Fibroblast of lung (primary cell): ENCODE measurements at regions not wholly inside any gene's neighbourhood (a gene's known extent, or its start where the extent isn't known, plus 50 kb on each side); places are given as distances from the start of the nearest gene placed in this dataset.

Experiments used
- DNase-seq, 2 donors: peaks; one replicate each; pipeline versions ENCODE4 v3.0.0 to v3.0.0-alpha.2; 2010; ENCODE audit warnings: low read depth in 2 of 2
- H2AFZ ChIP-seq: 2 replicates; pipeline ENCODE4 v1.5.1; 2012; ENCODE audit warnings: low read length, control low read depth, inconsistent platforms
- H3K27ac ChIP-seq: 2 replicates; pipeline ENCODE4 v1.5.1; 2011; ENCODE audit warnings: low read length, control low read depth; ENCODE audit not compliant: insufficient read depth
- H3K27me3 ChIP-seq: 2 replicates; pipeline ENCODE4 v1.5.1; 2011; ENCODE audit warnings: mild to moderate bottlenecking, low read length; ENCODE audit not compliant: control insufficient read depth, insufficient read depth
- H3K36me3 ChIP-seq: 2 replicates; pipeline ENCODE4 v1.5.1; 2011; ENCODE audit warnings: low read length; ENCODE audit not compliant: control insufficient read depth, insufficient read depth
- H3K4me1 ChIP-seq: 2 replicates; pipeline ENCODE4 v1.5.1; 2011; ENCODE audit warnings: low read length; ENCODE audit not compliant: control insufficient read depth, insufficient read depth; ENCODE audit errors: extremely low read depth
- H3K4me2 ChIP-seq: 2 replicates; pipeline ENCODE4 v1.5.1; 2011; ENCODE audit warnings: low read length, control low read depth; ENCODE audit not compliant: insufficient read depth; ENCODE audit errors: extremely low read depth
- H3K4me3 ChIP-seq, 4 experiments: fragments of 200-600 bp in 1 of 4; sonication (generic) in 1 of 4; replicated peaks in 1 of 4; 2 replicates each; pipeline ENCODE4 v1.5.1; 2011 to 2016; ENCODE audit warnings: low read length in 4 of 4, low read depth in 3 of 4, mild to moderate bottlenecking in 3 of 4, control low read depth in 2 of 4, inconsistent platforms in 1 of 4, mixed read lengths in 1 of 4; ENCODE audit not compliant: insufficient read depth in 1 of 4; ENCODE audit errors: control extremely low read depth in 1 of 4
- H3K79me2 ChIP-seq: 2 replicates; pipeline ENCODE4 v1.5.1; 2012; ENCODE audit warnings: mild to moderate bottlenecking, low read length, inconsistent platforms; ENCODE audit not compliant: control insufficient read depth, insufficient read depth
- H3K9ac ChIP-seq: 2 replicates; pipeline ENCODE4 v1.5.1; 2011; ENCODE audit warnings: mild to moderate bottlenecking, low read length, control low read depth; ENCODE audit not compliant: insufficient read depth
- H3K9me3 ChIP-seq: 2 replicates; pipeline ENCODE4 v1.5.1; 2012; ENCODE audit warnings: low read depth, low read length; ENCODE audit not compliant: control insufficient read depth, insufficient read depth
- H4K20me1 ChIP-seq: 2 replicates; pipeline ENCODE4 v1.5.1; 2011; ENCODE audit warnings: low read length; ENCODE audit not compliant: control insufficient read depth, insufficient read depth; ENCODE audit errors: extremely low read depth
- CTCF ChIP-seq, 2 donors: IDR thresholded peaks in 1 of 2; conservative IDR thresholded peaks in 1 of 2; 1 replicate in 1 of 2; 2 replicates in 1 of 2; pipeline ENCODE4 v1.5.1; 2011 to 2012; ENCODE audit warnings: low read length in 2 of 2, control low read depth in 1 of 2, inconsistent platforms in 1 of 2, low read depth in 1 of 2, mild to moderate bottlenecking in 1 of 2
- EZH2 ChIP-seq: IDR thresholded peaks from 2 replicates; pipeline ENCODE4 v1.5.1; 2012; ENCODE audit warnings: low read length, control low read depth, mild to moderate bottlenecking; ENCODE audit errors: missing control alignments

- Histone ChIP-seq H3K79me2 (no peaks in the 10 kb centered on the region), H3K36me3 (no peaks in the 10 kb centered on the region), H3K9me3 (no peaks in the 10 kb centered on the region), H2AFZ (no peak overlapping the region), H3K4me2 (no peak overlapping the region), H3K9ac (no peak overlapping the region), H3K27ac (peak overlapping the region; percentile 23), H4K20me1 (no peaks in the 10 kb centered on the region), H3K27me3 (no peaks in the 10 kb centered on the region), H3K4me3 (no peak overlapping the region), H3K4me1 (peaks cover 8% of the 10 kb centered on the region)
- DNase-seq: no peak
- TF ChIP-seq CTCF (conservative IDR thresholded peaks at IDR 0.05 in 1 of 2, IDR thresholded peaks at IDR 0.05 in 1 of 2; ENCODE audit: low read depth in 1 of 2, low read length in 2 of 2): no peak
- TF ChIP-seq EZH2: no peak
Measured at GRCh38 chr18:22667156-22667555, 249.4 kb upstream of the CTAGE1 start.

DNA sequence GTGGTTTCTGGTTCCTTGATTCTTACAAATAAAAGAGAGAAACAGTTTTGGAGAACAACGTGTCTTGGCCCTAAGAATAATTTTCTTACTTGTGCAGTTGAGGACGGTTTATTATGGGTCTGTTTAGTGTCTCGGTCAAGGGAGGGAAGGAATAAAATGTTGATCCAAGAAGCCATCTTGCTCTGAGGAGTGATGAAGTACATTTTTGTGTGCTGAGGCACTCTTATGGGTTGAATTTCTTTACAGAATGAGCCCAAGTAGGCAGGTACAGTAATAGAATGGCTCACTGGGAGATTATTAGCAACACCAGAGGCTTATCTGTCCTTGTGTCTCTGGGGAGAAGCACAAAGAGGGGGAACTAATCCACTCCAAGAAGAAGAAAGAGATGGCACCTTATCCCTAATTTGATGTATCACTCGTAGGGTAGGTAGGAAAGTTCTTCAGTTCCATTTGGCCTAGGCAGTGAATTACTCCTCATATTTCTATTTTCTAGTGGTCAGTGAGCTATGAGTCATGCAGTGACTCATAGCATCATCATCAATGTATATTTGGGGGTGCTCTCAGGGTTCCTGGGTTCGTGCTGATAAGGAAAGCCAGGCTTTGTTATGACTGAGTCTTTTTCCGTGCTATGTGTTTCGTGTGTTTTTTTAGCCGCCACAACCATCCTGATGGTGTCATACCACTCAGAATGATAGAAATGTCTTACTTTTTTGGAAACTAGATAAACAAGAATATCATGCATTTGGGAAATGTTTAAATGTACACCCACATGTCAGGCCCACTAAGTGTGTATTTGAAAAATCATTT lies 250.1 kb upstream of the CTAGE1 start:
- peak; percentile 90 to 99 for DNase-seq
- no peak overlapping the region for H3K9ac ChIP-seq

GRCh38 chr18:22668496-22668895 lies 250.8 kb upstream of the CTAGE1 start:
- no peaks in the 10 kb centered on the region for H3K36me3 ChIP-seq
- H3K79me2 ChIP-seq: no peaks in the 10 kb centered on the region
- H3K4me2 ChIP-seq: peak overlapping the region; percentile 37
- H2AFZ ChIP-seq: no peak overlapping the region
- peak; percentile 11 to 80 for DNase-seq
- H3K4me1 ChIP-seq: peaks cover 8% of the 10 kb centered on the region
- H3K9me3 ChIP-seq: no peaks in the 10 kb centered on the region
- no peak overlapping the region for H3K9ac ChIP-seq
- TF ChIP-seq EZH2: no peak
- TF ChIP-seq CTCF (conservative IDR thresholded peaks at IDR 0.05 in 1 of 2, IDR thresholded peaks at IDR 0.05 in 1 of 2; ENCODE audit: low read depth in 1 of 2, low read length in 2 of 2): no peak
- H3K27ac ChIP-seq: peak overlapping the region; percentile 43
- H3K4me3 ChIP-seq: no peak overlapping the region
- no peaks in the 10 kb centered on the region for H4K20me1 ChIP-seq
- no peaks in the 10 kb centered on the region for H3K27me3 ChIP-seq

More for the DNA sequence above, 250.1 kb upstream of the CTAGE1 start:
- Histone ChIP-seq H2AFZ (no peak overlapping the region), H3K27ac (peak overlapping the region; percentile 43), H3K4me1 (peaks cover 8% of the 10 kb centered on the region), H3K9me3 (no peaks in the 10 kb centered on the region), H3K79me2 (no peaks in the 10 kb centered on the region), H3K36me3 (no peaks in the 10 kb centered on the region), H4K20me1 (no peaks in the 10 kb centered on the region), H3K4me2 (peak overlapping the region; percentile 32), H3K27me3 (no peaks in the 10 kb centered on the region), H3K4me3 (no peak overlapping the region)
- TF ChIP-seq CTCF (conservative IDR thresholded peaks at IDR 0.05 in 1 of 2, IDR thresholded peaks at IDR 0.05 in 1 of 2; ENCODE audit: low read depth in 1 of 2, low read length in 2 of 2) (no peak), EZH2 (no peak)
